ENCODE measurements at regions not wholly inside any gene's neighbourhood (a gene's known extent, or its start where the extent isn't known, plus 50 kb on each side); places are given as distances from the start of the nearest gene placed in this dataset.

GRCh38 chr17:13793951-13794350, 192.2 kb upstream of the HS3ST3A1 start:
- H2BK12ac ChIP-seq (ENCODE audit: low read depth, low read length), result no peak overlapping the region
- DNase-seq (ENCODE audit: low read depth in 1 of 2, low spot score in 2 of 2), result no peak
- TF ChIP-seq SAP30 (IDR thresholded peaks at IDR 0.05; ENCODE audit: insufficient read depth, insufficient replicate concordance, low read length), result no peak
- TF ChIP-seq TCF12 (IDR thresholded peaks at IDR 0.05; ENCODE audit: low read depth, low read length), result no peak
- no peak for TF ChIP-seq RNF2 (IDR thresholded peaks at IDR 0.05; ENCODE audit: borderline replicate concordance, low read depth, low read length, missing control alignments, poor library complexity, severe bottlenecking)
- no peak for TF ChIP-seq CEBPB (IDR thresholded peaks at IDR 0.05; ENCODE audit: low read depth, low read length)
- TF ChIP-seq YY1 (IDR thresholded peaks at IDR 0.05; ENCODE audit: low read depth, low read length), result no peak
- no peak for TF ChIP-seq ATF3 (IDR thresholded peaks at IDR 0.05; ENCODE audit: insufficient read depth, low read depth, low read length)
- TF ChIP-seq SP4 (IDR thresholded peaks at IDR 0.05; ENCODE audit: low read length), result no peak
- no peak for TF ChIP-seq FOSL1 (IDR thresholded peaks at IDR 0.05; ENCODE audit: insufficient read depth, low read depth, low read length)
- no peak for TF ChIP-seq POU5F1 (IDR thresholded peaks at IDR 0.05; ENCODE audit: low read depth, low read length)
- TF ChIP-seq POLR2A (IDR thresholded peaks at IDR 0.05; ENCODE audit: control extremely low read depth in 1 of 2, low read depth in 2 of 2, low read length in 2 of 2), result no peak
- TF ChIP-seq NANOG (IDR thresholded peaks at IDR 0.05; ENCODE audit: insufficient read depth, low read depth, low read length, poor library complexity, severe bottlenecking), result no peak
- TF ChIP-seq HDAC2 (IDR thresholded peaks at IDR 0.05; ENCODE audit: borderline replicate concordance in 1 of 2, low read depth in 2 of 2, low read length in 2 of 2), result no peak
- no peak for TF ChIP-seq TBP (IDR thresholded peaks at IDR 0.05; ENCODE audit: low read depth, low read length)

More at GRCh38 chr17:13793951-13794350, 192.2 kb upstream of the HS3ST3A1 start:
- Histone ChIP-seq H3K14ac (ENCODE audit: insufficient read length) (no peak overlapping the region), H3K27me3 (replicated peaks in 1 of 4; ENCODE audit: control insufficient read depth in 3 of 4, extremely low read depth in 1 of 4, insufficient read depth in 3 of 4, low read length in 3 of 4) (no peaks in the 10 kb centered on the region), H2BK5ac (ENCODE audit: low read depth, low read length) (no peak overlapping the region), H3K9ac (replicated peaks in 1 of 4; ENCODE audit: extremely low read depth in 1 of 4, low read depth in 3 of 4, low read length in 3 of 4) (no peak overlapping the region), H3K36me3 (ENCODE audit: control insufficient read depth in 2 of 4, insufficient read depth in 4 of 4, low read length in 3 of 4) (no peaks in the 10 kb centered on the region), H2BK120ac (replicated peaks; ENCODE audit: low read depth, low read length) (no peak overlapping the region), H3K4me3 (ENCODE audit: extremely low read depth in 1 of 4, insufficient read depth in 2 of 4, low read depth in 3 of 4, low read length in 4 of 4) (no peak overlapping the region), H3K79me2 (ENCODE audit: control insufficient read depth in 1 of 2, insufficient read depth in 2 of 2, low read length in 2 of 2) (no peaks in the 10 kb centered on the region), H3K4me1 (replicated peaks in 1 of 4; ENCODE audit: control insufficient read depth in 3 of 4, insufficient read depth in 4 of 4, low read length in 3 of 4) (no peaks in the 10 kb centered on the region), H4K5ac (ENCODE audit: insufficient read length, low read depth, low read length) (no peak overlapping the region), H3K18ac (ENCODE audit: extremely low read depth, low read length) (no peak overlapping the region), H4K8ac (ENCODE audit: extremely low read depth, insufficient read depth, low read length) (no peak overlapping the region), H3K23ac (ENCODE audit: insufficient read length) (no peak overlapping the region), H3K9me3 (ENCODE audit: insufficient read depth in 2 of 2, low read depth in 1 of 2, low read length in 1 of 2) (peaks cover 2 to 3% of the 10 kb centered on the region in 2 experiments; a peak in 2 of 4 replicates), H3K23me2 (ENCODE audit: low read depth, low read length) (no peaks in the 10 kb centered on the region), H2BK20ac (ENCODE audit: low read length) (no peak overlapping the region), H3K27ac (ENCODE audit: low read depth, low read length) (no peak overlapping the region), H2BK15ac (ENCODE audit: low read length) (no peak overlapping the region), H4K20me1 (replicated peaks in 1 of 2; ENCODE audit: control insufficient read depth in 1 of 2, insufficient read depth in 2 of 2, low read length in 2 of 2) (no peaks in the 10 kb centered on the region), H3K56ac (replicated peaks; ENCODE audit: insufficient read length, low read depth, low read length) (no peak overlapping the region), H3K4ac (replicated peaks; ENCODE audit: insufficient read length, low read depth, low read length) (no peak overlapping the region), H4K91ac (replicated peaks; ENCODE audit: insufficient read length, low read length) (no peak overlapping the region), H3K4me2 (ENCODE audit: insufficient read depth in 1 of 2, low read depth in 2 of 2, low read length in 2 of 2) (no peak overlapping the region), H3K79me1 (ENCODE audit: low read depth, low read length) (no peaks in the 10 kb centered on the region), H2AFZ (ENCODE audit: low read length) (no peak overlapping the region), H2AK5ac (ENCODE audit: low read depth, low read length) (no peak overlapping the region)
- WGBS, 2 experiments (ENCODE audit: extremely low coverage in 1 of 2, insufficient coverage in 1 of 2, insufficient read length in 1 of 2, insufficient replicate concordance in 2 of 2, low coverage in 1 of 2, low lambda C conversion rate in 2 of 2, missing lambda C conversion rate in 1 of 2), result 79% methylated on average over 1 of the region's 1 CpG; no CpG with 5 or more reads in 1 of the 2 experiments
- no peak for FAIRE-seq
- ChIA-PET POLR2A (ENCODE audit: partially characterized antibody) (no interaction called here), CTCF (ENCODE audit: partially characterized antibody) (no interaction called here)

All from H1 (cell line).